ENCODE measurements at regions not wholly inside any gene's neighbourhood (a gene's known extent, or its start where the extent isn't known, plus 50 kb on each side); places are given as distances from the start of the nearest gene placed in this dataset.

DNA sequence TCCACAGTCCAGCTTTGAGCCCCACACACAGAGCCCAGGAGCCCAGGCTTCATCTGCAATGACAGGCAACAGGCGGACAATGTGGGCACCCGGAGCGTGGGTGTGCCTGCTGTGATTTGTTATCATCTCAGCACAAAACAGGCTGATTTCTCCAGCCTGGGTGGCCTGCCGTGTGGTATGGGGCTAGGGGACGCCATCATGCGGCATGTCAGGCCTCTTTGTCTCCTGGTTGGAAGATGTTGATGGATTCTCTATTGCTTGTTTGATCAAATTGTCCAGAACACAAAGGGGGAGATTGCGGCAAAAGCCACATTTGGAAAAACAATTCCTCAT is 147.1 kb downstream of the KIF26A start:
- peaks cover 11% of the 10 kb centered on the region for H3K9me3 ChIP-seq (ENCODE audit: insufficient read depth, low read depth, low read length)
- no peak overlapping the region for H3K18ac ChIP-seq (ENCODE audit: low read length)
- no peak overlapping the region for H2BK5ac ChIP-seq (ENCODE audit: low read depth, low read length, poor library complexity)
- H3K36me3 ChIP-seq (ENCODE audit: control insufficient read depth in 1 of 2, insufficient read depth in 2 of 2, low read length in 2 of 2) = no peaks in the 10 kb centered on the region
- no peak for DNase-seq
- H3K27me3 ChIP-seq (ENCODE audit: insufficient read depth, low read length) = no peaks in the 10 kb centered on the region
- no peak overlapping the region for H2AK5ac ChIP-seq (ENCODE audit: low read length)
- no peak overlapping the region for H3K14ac ChIP-seq (ENCODE audit: low read length)
- no CpG with 5 or more reads among the region's 7 CpGs for WGBS (ENCODE audit: extremely low coverage, insufficient coverage, insufficient read length)
- H3K79me2 ChIP-seq (ENCODE audit: control insufficient read depth, insufficient read depth, low read length, poor library complexity) = no peaks in the 10 kb centered on the region
- H2BK120ac ChIP-seq (ENCODE audit: insufficient read depth, low read length, poor library complexity) = no peak overlapping the region
- no peak overlapping the region for H3K9ac ChIP-seq (ENCODE audit: low read length)
- no peak overlapping the region for H4K91ac ChIP-seq (ENCODE audit: low read depth, low read length)
- no peak overlapping the region for H2AFZ ChIP-seq (ENCODE audit: insufficient read depth, low read length, poor library complexity)
- no peak overlapping the region for H2BK12ac ChIP-seq (ENCODE audit: low read length)
- no peak overlapping the region for H3K27ac ChIP-seq (ENCODE audit: low read depth, low read length)
- H3K4me3 ChIP-seq (ENCODE audit: low read depth, low read length) = no peak overlapping the region
- H4K8ac ChIP-seq (ENCODE audit: low read depth, low read length) = no peak overlapping the region
- no peak overlapping the region for H4K12ac ChIP-seq (ENCODE audit: low read depth, low read length)
- no peak overlapping the region for H3K23ac ChIP-seq (ENCODE audit: low read length)
- H3K4ac ChIP-seq (ENCODE audit: low read depth, low read length) = no peak overlapping the region
- no peak overlapping the region for H3K4me2 ChIP-seq (ENCODE audit: low read length)
- no peaks in the 10 kb centered on the region for H3K4me1 ChIP-seq (ENCODE audit: control insufficient read depth in 1 of 2, insufficient read depth in 2 of 2, low read length in 2 of 2)
- H3K79me1 ChIP-seq (ENCODE audit: low read length) = no peaks in the 10 kb centered on the region

DNA sequence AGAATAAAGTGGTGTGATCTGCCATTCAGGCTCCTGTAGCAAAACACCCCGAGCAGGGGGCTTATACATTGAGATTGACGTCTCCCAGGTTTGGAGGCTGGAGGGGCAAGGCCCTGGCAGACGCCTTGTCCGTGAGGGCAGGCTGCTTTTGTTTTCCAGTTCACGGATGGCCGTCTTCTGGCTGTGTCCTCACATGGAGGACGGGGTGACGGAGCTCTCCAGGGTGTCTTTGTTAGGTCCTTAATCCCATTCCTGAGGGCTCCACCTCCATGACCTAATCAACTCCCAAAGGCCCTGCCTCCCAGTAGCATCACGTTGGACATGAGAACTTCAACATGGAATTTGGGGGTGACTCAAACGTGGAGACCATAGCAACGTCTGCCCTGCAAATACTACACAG is 147.7 kb downstream of the KIF26A start:
- H4K91ac ChIP-seq (ENCODE audit: low read depth, low read length) = no peak overlapping the region
- H3K36me3 ChIP-seq (ENCODE audit: control insufficient read depth in 1 of 2, insufficient read depth in 2 of 2, low read length in 2 of 2) = no peaks in the 10 kb centered on the region
- no peak overlapping the region for H4K8ac ChIP-seq (ENCODE audit: low read depth, low read length)
- H3K27me3 ChIP-seq (ENCODE audit: insufficient read depth, low read length) = no peaks in the 10 kb centered on the region
- H3K79me2 ChIP-seq (ENCODE audit: control insufficient read depth, insufficient read depth, low read length, poor library complexity) = no peaks in the 10 kb centered on the region
- DNase-seq = no peak
- no peak overlapping the region for H3K4me2 ChIP-seq (ENCODE audit: low read length)
- no peak overlapping the region for H3K4ac ChIP-seq (ENCODE audit: low read depth, low read length)
- no peak overlapping the region for H3K9ac ChIP-seq (ENCODE audit: low read length)
- H3K79me1 ChIP-seq (ENCODE audit: low read length) = no peaks in the 10 kb centered on the region
- no peak overlapping the region for H4K12ac ChIP-seq (ENCODE audit: low read depth, low read length)
- no peak overlapping the region for H2AK5ac ChIP-seq (ENCODE audit: low read length)
- no peak overlapping the region for H2BK120ac ChIP-seq (ENCODE audit: insufficient read depth, low read length, poor library complexity)
- H3K14ac ChIP-seq (ENCODE audit: low read length) = no peak overlapping the region
- H3K4me1 ChIP-seq (ENCODE audit: control insufficient read depth in 1 of 2, insufficient read depth in 2 of 2, low read length in 2 of 2) = peaks cover under 1% of the 10 kb centered on the region in 2 experiments
- no peak overlapping the region for H3K23ac ChIP-seq (ENCODE audit: low read length)
- peaks cover 11% of the 10 kb centered on the region for H3K9me3 ChIP-seq (ENCODE audit: insufficient read depth, low read depth, low read length)
- H3K4me3 ChIP-seq (ENCODE audit: low read depth, low read length) = no peak overlapping the region
- H2BK12ac ChIP-seq (ENCODE audit: low read length) = no peak overlapping the region
- H2AFZ ChIP-seq (ENCODE audit: insufficient read depth, low read length, poor library complexity) = no peak overlapping the region
- H3K27ac ChIP-seq (ENCODE audit: low read depth, low read length) = no peak overlapping the region
- H3K18ac ChIP-seq (ENCODE audit: low read length) = no peak overlapping the region
- no CpG with 5 or more reads among the region's 11 CpGs for WGBS (ENCODE audit: extremely low coverage, insufficient coverage, insufficient read length)
- H2BK5ac ChIP-seq (ENCODE audit: low read depth, low read length, poor library complexity) = no peak overlapping the region

DNA sequence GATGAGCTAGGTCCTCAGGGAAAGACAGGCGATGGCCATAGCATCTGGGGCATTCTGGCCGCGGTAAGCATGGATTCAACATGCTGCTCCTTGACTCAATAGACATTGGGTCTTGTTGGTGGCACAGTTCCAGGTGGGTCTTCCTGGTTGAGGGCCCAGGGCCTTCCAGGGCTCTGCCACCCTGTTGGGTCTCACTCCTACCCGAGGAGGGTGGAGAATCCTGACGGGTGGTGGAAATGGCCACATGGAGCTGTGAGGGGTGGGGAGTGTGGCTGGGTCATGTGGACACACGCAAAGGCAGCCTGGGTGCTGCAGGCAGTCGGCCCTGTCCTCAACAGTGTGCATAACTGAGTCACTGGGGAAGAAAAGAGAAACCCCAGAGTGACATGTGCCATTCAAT is 148.1 kb downstream of the KIF26A start:
- Histone ChIP-seq H3K27ac (ENCODE audit: low read depth, low read length) (no peak overlapping the region), H3K9me3 (ENCODE audit: insufficient read depth, low read depth, low read length) (peaks cover 11% of the 10 kb centered on the region), H4K91ac (ENCODE audit: low read depth, low read length) (no peak overlapping the region), H2BK12ac (ENCODE audit: low read length) (no peak overlapping the region), H3K79me1 (ENCODE audit: low read length) (no peaks in the 10 kb centered on the region), H3K18ac (ENCODE audit: low read length) (no peak overlapping the region), H3K27me3 (ENCODE audit: insufficient read depth, low read length) (no peaks in the 10 kb centered on the region), H2BK120ac (ENCODE audit: insufficient read depth, low read length, poor library complexity) (no peak overlapping the region), H3K4ac (ENCODE audit: low read depth, low read length) (no peak overlapping the region), H3K9ac (ENCODE audit: low read length) (no peak overlapping the region), H4K12ac (ENCODE audit: low read depth, low read length) (no peak overlapping the region), H3K79me2 (ENCODE audit: control insufficient read depth, insufficient read depth, low read length, poor library complexity) (no peaks in the 10 kb centered on the region), H3K36me3 (ENCODE audit: control insufficient read depth in 1 of 2, insufficient read depth in 2 of 2, low read length in 2 of 2) (no peaks in the 10 kb centered on the region), H2AK5ac (ENCODE audit: low read length) (no peak overlapping the region), H3K23ac (ENCODE audit: low read length) (no peak overlapping the region), H2AFZ (ENCODE audit: insufficient read depth, low read length, poor library complexity) (no peak overlapping the region), H4K8ac (ENCODE audit: low read depth, low read length) (no peak overlapping the region), H2BK5ac (ENCODE audit: low read depth, low read length, poor library complexity) (no peak overlapping the region), H3K4me3 (ENCODE audit: low read depth, low read length) (no peak overlapping the region), H3K4me1 (ENCODE audit: control insufficient read depth in 1 of 2, insufficient read depth in 2 of 2, low read length in 2 of 2) (peaks cover 3 to 5% of the 10 kb centered on the region in 2 experiments), H3K4me2 (ENCODE audit: low read length) (no peak overlapping the region), H3K14ac (ENCODE audit: low read length) (no peak overlapping the region)
- DNase-seq = no peak
- no CpG with 5 or more reads among the region's 7 CpGs for WGBS (ENCODE audit: extremely low coverage, insufficient coverage, insufficient read length)

DNA sequence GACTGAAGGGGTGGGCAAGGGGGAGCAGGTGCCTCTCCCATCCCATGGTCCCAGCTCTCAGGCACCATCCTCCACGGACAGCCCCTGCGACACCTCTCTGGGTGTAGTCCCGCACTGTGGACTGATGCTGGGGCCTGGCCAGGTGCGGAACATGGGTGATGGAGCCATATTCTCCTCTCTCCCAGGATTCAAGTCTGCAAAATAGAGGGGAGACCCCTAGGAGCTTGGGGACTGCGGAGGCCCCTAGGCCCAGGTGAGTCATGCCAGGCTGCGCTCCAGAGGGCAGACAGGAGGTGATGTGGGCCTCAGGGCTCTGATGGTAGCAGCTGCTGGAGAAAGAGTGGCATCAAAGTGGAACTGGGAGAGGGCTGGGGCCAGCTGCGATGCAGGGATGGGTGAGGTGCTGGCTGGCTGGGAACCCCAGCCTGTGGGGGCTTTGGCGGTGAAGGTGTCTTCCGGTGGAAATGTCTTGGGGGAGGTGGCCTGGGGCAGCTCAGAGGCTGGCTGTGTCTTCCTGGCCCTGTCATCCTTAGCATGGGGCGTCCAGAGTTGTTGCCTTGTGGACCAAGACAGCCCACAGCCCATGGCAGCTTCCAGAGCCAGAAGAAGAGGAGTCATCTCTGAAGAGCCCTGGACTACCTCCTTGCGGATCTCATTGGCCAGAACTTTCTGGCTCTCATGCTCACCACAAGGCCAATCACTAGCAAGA is 149.1 kb downstream of the KIF26A start:
- H3K23ac ChIP-seq (ENCODE audit: low read length) = no peak overlapping the region
- no peak for DNase-seq
- H3K27me3 ChIP-seq (ENCODE audit: insufficient read depth, low read length) = no peaks in the 10 kb centered on the region
- no peak overlapping the region for H3K9ac ChIP-seq (ENCODE audit: low read length)
- no peaks in the 10 kb centered on the region for H3K79me2 ChIP-seq (ENCODE audit: control insufficient read depth, insufficient read depth, low read length, poor library complexity)
- H3K36me3 ChIP-seq (ENCODE audit: control insufficient read depth in 1 of 2, insufficient read depth in 2 of 2, low read length in 2 of 2) = no peaks in the 10 kb centered on the region
- no peak overlapping the region for H3K4ac ChIP-seq (ENCODE audit: low read depth, low read length)
- no peak overlapping the region for H4K8ac ChIP-seq (ENCODE audit: low read depth, low read length)
- H2AFZ ChIP-seq (ENCODE audit: insufficient read depth, low read length, poor library complexity) = no peak overlapping the region
- H2BK5ac ChIP-seq (ENCODE audit: low read depth, low read length, poor library complexity) = no peak overlapping the region
- H2BK120ac ChIP-seq (ENCODE audit: insufficient read depth, low read length, poor library complexity) = no peak overlapping the region
- H2BK12ac ChIP-seq (ENCODE audit: low read length) = no peak overlapping the region
- no CpG with 5 or more reads among the region's 11 CpGs for WGBS (ENCODE audit: extremely low coverage, insufficient coverage, insufficient read length)
- H3K4me2 ChIP-seq (ENCODE audit: low read length) = no peak overlapping the region
- H3K18ac ChIP-seq (ENCODE audit: low read length) = no peak overlapping the region
- H3K79me1 ChIP-seq (ENCODE audit: low read length) = no peaks in the 10 kb centered on the region
- H3K4me1 ChIP-seq (ENCODE audit: control insufficient read depth in 1 of 2, insufficient read depth in 2 of 2, low read length in 2 of 2) = peaks cover 6 to 8% of the 10 kb centered on the region in 2 experiments
- no peak overlapping the region for H3K14ac ChIP-seq (ENCODE audit: low read length)
- H3K9me3 ChIP-seq (ENCODE audit: insufficient read depth, low read depth, low read length) = peaks cover 11% of the 10 kb centered on the region
- no peak overlapping the region for H4K91ac ChIP-seq (ENCODE audit: low read depth, low read length)
- H3K27ac ChIP-seq (ENCODE audit: low read depth, low read length) = no peak overlapping the region
- no peak overlapping the region for H4K12ac ChIP-seq (ENCODE audit: low read depth, low read length)
- H2AK5ac ChIP-seq (ENCODE audit: low read length) = no peak overlapping the region
- H3K4me3 ChIP-seq (ENCODE audit: low read depth, low read length) = no peak overlapping the region
